PFSK-1 (cell line): ENCODE measurements at regions not wholly inside any gene's neighbourhood (a gene's known extent, or its start where the extent isn't known, plus 50 kb on each side); places are given as distances from the start of the nearest gene placed in this dataset.

Source experiments
- FOXP2 ChIP-seq: optimal IDR thresholded peaks from 2 replicates; pipeline ENCODE3; 2011; ENCODE audit warnings: borderline replicate concordance, control low read depth, inconsistent platforms; ENCODE audit not compliant: insufficient read depth; ENCODE audit errors: extremely low read length, extremely low read depth
- POLR2AphosphoS5 ChIP-seq: IDR thresholded peaks from 2 replicates; pipeline ENCODE4 v1.6.1; 2012; ENCODE audit warnings: low read depth, mild to moderate bottlenecking, control low read depth, low read length, moderate library complexity
- SIN3A ChIP-seq: IDR thresholded peaks from 2 replicates; pipeline ENCODE4 v1.6.1; 2012; ENCODE audit warnings: mild to moderate bottlenecking, low read length, moderate library complexity, borderline replicate concordance; ENCODE audit not compliant: insufficient read depth
- TAF1 ChIP-seq: IDR thresholded peaks from 2 replicates; pipeline ENCODE4 v1.6.1; 2012; ENCODE audit warnings: low read length, control low read depth, borderline replicate concordance; ENCODE audit not compliant: insufficient read depth
- TF ChIP-seq, protein P1 (sequence below), 2 experiments: IDR thresholded peaks; 2 replicates each; pipeline versions ENCODE4 v1.6.1 to v1.8.0; 2011 to 2012; ENCODE audit warnings: low read depth in 2 of 2, low read length in 2 of 2, control low read depth in 1 of 2, inconsistent platforms in 1 of 2, mild to moderate bottlenecking in 1 of 2, moderate library complexity in 1 of 2; ENCODE audit not compliant: insufficient read depth in 1 of 2

DNA sequence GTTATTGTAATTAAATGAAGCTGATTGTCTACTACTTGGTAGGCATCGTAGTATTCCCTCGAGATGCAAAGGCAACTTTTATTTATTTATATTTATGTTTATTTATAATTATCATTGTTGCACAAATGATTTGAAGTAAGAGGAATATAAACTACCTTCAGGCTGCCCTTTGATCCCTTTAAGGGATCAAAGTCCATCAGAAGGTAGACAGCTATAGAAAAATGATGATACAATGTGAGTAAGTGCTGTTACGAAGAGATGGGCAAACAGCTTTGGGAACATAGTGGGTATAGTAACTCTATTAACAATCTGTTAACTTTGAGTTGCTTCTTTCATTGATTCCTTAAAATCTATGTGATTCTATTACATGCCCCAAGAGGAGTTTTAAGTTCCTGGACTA lies 512.8 kb upstream of the CITED2 start:
- TF ChIP-seq FOXP2 (no peak), POLR2AphosphoS5 (no peak), SIN3A (no peak)
- TF ChIP-seq, protein P1, sequence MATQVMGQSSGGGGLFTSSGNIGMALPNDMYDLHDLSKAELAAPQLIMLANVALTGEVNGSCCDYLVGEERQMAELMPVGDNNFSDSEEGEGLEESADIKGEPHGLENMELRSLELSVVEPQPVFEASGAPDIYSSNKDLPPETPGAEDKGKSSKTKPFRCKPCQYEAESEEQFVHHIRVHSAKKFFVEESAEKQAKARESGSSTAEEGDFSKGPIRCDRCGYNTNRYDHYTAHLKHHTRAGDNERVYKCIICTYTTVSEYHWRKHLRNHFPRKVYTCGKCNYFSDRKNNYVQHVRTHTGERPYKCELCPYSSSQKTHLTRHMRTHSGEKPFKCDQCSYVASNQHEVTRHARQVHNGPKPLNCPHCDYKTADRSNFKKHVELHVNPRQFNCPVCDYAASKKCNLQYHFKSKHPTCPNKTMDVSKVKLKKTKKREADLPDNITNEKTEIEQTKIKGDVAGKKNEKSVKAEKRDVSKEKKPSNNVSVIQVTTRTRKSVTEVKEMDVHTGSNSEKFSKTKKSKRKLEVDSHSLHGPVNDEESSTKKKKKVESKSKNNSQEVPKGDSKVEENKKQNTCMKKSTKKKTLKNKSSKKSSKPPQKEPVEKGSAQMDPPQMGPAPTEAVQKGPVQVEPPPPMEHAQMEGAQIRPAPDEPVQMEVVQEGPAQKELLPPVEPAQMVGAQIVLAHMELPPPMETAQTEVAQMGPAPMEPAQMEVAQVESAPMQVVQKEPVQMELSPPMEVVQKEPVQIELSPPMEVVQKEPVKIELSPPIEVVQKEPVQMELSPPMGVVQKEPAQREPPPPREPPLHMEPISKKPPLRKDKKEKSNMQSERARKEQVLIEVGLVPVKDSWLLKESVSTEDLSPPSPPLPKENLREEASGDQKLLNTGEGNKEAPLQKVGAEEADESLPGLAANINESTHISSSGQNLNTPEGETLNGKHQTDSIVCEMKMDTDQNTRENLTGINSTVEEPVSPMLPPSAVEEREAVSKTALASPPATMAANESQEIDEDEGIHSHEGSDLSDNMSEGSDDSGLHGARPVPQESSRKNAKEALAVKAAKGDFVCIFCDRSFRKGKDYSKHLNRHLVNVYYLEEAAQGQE (IDR thresholded peaks at IDR 0.05; ENCODE audit: insufficient read depth in 1 of 2, low read depth in 2 of 2, low read length in 2 of 2) = no peak

DNA sequence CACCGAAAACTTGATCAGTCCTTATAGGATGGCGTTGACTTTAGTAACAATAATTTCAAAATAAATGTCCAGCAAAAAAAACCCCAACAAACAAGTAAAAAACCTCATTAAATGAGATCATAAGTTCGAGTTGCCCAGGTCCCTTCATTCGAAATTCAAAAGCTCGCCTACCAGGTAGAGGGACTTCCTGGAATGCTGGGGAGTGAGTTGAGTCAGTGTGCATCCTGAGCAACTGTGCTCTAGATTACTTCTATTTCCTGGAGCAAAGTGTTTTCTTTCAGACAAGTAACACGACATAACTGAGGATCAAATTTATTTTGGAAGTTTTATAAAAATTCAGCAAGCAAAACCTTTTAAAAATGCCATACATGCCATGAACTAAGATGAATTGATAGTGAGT lies 511.9 kb upstream of the CITED2 start:
- TF ChIP-seq SIN3A (no peak), POLR2AphosphoS5 (no peak), FOXP2 (no peak), TAF1 (no peak)
- TF ChIP-seq, protein P1 (IDR thresholded peaks at IDR 0.05; ENCODE audit: insufficient read depth in 1 of 2, low read depth in 2 of 2, low read length in 2 of 2) = no peak

DNA sequence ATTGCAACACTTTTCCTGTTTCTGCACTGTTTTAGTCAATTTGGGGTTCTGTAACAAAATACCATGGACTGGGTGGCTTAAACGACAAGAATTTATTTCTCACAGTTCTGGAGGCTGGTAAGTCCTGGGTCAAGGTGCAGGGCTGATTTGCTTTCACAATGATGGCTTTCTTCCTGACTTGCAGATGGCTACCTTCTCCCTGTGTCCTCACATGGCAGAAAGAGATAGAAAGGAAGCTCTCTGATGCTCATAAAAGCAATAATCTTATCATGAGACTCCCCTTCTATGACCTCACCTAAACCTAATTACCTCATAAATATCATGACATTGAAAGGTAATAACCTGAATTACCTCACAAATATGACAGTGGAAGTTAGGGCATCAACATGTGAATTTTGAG lies 511.5 kb upstream of the CITED2 start:
- TF ChIP-seq, protein P1 (IDR thresholded peaks at IDR 0.05; ENCODE audit: insufficient read depth in 1 of 2, low read depth in 2 of 2, low read length in 2 of 2) = no peak
- TF ChIP-seq TAF1 = no peak
- TF ChIP-seq POLR2AphosphoS5 = no peak
- no peak for TF ChIP-seq SIN3A
- TF ChIP-seq FOXP2 = no peak

DNA sequence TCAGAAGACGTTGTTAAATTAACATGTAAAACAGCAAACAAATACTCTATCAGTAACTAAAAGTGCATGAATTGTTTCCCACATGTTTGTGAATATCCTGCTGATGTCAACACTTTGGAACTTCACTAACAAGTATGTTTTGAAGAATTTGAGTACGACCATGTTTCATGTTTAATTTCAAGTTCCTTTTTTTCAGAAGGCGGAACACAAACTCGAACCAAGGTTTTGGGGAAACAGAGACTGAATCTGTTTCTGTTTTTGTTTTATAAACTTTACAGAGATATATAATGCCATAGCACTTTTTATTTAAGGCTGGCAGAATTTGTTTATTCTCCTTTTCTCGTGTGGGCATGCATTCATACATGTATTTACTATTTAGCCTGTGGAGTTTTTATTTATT lies 509.3 kb upstream of the CITED2 start:
- TF ChIP-seq SIN3A (no peak), POLR2AphosphoS5 (no peak), TAF1 (no peak), FOXP2 (no peak)
- TF ChIP-seq, protein P1 (IDR thresholded peaks at IDR 0.05; ENCODE audit: insufficient read depth in 1 of 2, low read depth in 2 of 2, low read length in 2 of 2) = no peak
